ENCODE measurements at regions not wholly inside any gene's neighbourhood (a gene's known extent, or its start where the extent isn't known, plus 50 kb on each side); places are given as distances from the start of the nearest gene placed in this dataset.

- no peak for DNase-seq
Observed at GRCh38 chr14:61941421-61942150, 179.4 kb downstream of the SNAPC1 start.

DNA sequence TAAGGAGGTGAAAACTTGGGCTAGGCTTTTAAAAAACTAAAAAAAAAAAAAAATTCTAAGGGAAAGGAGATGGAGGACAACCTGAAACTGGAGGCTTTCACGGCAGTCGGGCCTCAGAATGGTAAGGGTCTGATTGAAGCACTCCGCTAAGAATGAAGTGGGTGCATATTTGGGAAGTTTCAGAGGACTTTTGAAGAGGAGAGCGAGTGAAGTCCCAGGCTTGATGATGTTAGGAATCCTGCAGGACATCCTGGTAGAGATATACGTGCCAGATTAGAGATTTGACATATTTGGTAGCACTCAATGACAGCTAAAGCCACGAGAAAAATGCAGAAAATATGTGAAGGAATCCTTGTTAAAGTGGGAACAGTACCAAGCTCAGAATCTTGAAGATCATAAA is 186.2 kb downstream of the SNAPC1 start:
- no peak for DNase-seq

DNA sequence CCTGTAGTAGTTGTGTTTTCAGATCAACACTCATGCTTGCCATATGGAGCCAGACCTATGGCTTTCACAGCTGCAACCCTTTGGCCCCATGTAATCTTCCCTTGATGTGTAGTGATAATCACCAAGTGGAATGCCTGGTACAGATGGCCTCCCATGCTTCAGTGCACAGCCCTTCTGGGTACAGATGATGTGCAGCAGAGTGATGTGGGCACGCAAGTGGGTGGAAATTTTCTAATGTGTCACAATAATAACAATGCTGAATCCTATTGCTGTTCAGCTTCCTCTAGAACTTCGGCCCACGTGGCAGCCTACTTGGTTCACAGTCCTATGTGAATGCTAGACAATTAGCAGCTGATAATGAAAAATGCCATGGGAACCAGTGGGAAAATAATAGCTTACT is 188.1 kb downstream of the SNAPC1 start:
- DNase-seq, result no peak

DNA sequence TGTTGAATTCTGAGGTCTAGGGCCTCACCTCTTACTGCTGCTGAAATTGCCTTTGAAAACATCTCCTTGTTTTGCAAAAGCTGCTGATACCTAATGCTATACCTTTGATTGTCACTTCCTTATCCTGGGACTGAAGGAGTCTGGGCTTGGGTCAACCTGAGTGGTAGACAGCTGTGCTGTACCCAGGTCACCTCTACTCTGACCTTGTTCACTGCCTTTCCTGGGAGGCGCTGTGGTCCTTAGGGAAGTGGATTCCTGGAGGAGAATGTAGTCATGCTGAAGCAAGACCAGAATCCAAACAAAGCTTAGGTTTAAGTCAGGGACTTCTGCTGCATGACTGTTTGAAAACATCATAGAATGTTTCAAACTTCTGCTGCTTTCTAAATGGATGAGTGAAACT is 191.4 kb downstream of the SNAPC1 start:
- no peak for DNase-seq

GRCh38 chr14:61954306-61954705 is 192.1 kb downstream of the SNAPC1 start:
- no peak for DNase-seq

- DNase-seq, result no peak
Observed at GRCh38 chr14:61956517-61956916, 194.3 kb downstream of the SNAPC1 start.

GRCh38 chr14:61959348-61959747 is 197.1 kb downstream of the SNAPC1 start:
- DNase-seq, result no peak

- DNase-seq, result no peak
Observed at GRCh38 chr14:61961369-61961768, 199.1 kb downstream of the SNAPC1 start.

- DNase-seq, result no peak
Observed at GRCh38 chr14:61963926-61964325, 201.7 kb downstream of the SNAPC1 start.

DNA sequence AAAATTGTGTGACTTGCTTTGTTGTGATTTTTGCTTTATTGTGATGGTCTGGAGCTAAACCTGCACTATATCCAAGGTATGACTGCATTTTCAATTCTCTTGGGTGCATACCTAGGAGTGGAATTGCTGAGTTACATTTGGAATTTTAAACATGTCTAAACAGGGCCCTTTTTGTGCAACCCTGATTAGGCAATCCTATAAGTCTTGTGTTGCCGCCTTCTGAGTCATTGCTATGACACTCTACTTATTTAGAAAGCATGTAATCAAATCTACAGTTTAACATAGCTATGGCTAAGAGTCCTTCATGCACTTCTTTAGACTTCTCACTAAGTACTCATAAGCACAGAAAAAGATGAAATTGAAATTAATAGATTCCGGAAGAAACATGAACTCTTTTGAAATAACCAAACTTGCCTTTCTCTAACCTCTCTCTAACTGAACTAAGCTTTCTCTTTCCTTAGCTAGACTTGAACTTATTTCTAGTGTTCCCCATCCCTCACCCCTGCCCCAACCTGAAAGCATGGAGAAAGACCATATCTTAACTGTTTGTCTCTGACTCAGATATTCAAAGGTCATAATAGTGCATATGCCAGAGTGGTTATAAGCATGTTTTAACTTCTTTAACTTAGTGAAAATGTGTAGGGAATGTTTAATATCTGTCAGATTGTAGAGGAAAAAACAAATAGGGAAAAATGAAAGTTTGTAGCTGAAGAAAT is 203.0 kb downstream of the SNAPC1 start:
- DNase-seq, result no peak

- no peak for DNase-seq
Observed at GRCh38 chr14:61968207-61968606, 206.0 kb downstream of the SNAPC1 start.

DNA sequence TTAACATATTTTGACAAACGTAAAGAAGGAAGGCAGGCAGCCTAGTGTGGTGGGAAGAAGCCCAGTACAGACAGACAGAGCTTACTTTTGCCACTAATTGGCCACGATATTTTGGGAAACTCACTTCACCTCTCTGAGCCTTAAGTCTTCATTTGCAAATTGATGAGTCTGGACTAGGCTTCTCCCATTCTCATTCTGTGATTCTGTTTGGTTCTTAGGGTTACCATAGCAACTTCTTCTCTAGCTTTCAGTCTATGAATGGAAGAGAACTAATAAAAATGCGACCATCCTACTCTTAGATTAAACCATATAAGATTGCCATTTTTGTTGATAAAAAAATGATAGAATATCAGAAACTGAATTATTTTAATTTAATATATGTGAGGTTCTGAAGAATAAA is 210.5 kb downstream of the SNAPC1 start:
- DNase-seq, result no peak

- no peak for DNase-seq
Observed at GRCh38 chr14:61973981-61974380, 211.8 kb downstream of the SNAPC1 start.

GRCh38 chr14:61977217-61977616 is 215.0 kb downstream of the SNAPC1 start:
- no peak for DNase-seq

GRCh38 chr14:61988240-61988639 is 226.0 kb downstream of the SNAPC1 start:
- DNase-seq, result no peak

- DNase-seq, result no peak
Observed at GRCh38 chr14:61992139-61992538, 229.9 kb downstream of the SNAPC1 start.

DNA sequence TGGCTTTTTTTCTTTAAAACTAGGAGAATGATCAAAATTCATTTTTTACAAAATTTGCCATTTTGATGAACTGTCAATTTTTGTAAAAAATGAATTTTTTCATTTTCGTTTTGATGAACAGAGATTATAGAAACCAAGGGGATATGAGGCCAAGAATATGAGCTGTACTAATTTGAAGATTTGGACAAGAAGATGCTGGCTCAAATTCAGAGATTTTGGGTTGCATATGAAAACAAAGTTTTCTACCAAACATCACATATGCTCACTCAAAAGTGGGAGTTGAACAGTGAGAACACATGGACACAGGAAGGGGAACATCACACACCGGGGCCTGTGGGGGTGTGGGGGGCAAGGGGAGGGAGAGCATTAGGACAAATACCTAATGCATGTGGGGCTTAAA is 230.7 kb downstream of the SNAPC1 start:
- DNase-seq, result no peak

- no peak for DNase-seq
Observed at GRCh38 chr14:61994589-61994988, 232.4 kb downstream of the SNAPC1 start.

- DNase-seq, result no peak
Observed at GRCh38 chr14:61996753-61997152, 234.5 kb downstream of the SNAPC1 start.

DNA sequence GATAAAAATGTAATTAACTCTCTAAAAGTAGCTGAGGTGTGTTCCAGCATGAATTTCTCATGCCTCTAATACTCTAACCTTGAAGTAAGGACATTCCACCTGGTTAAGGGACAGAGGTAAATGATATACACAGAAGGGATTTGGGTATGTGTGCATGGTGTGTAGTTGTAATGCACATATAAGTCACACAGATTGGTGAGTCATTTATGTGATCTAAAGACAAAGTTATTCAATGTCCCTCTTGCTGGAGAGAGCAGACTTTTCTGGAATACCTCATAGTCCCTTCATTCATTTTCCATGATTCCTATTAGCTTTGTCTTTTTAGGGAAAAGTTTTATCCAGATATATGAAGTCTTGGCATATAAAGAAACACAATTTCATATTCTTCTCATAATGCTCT is 234.9 kb downstream of the SNAPC1 start:
- no peak for DNase-seq

DNA sequence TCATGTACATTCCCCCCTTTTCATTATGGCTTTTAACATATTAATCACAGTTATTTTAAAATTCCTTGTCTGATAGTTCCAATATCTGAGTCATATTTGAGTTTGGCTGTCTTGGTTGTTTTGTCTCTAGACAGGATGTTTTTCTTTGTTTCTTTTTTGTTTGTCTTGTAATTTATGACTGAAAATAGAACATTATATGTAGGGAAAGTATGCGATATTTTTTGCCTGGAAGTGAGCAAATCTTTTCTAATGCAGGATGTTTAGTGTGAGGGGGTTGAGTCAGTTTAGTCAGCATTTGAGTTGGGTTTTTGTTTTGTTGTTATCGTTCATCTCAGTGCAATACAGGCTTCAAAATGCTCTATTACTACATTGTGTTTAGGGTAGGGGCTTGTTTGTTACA is 239.7 kb downstream of the SNAPC1 start:
- DNase-seq, result no peak

- DNase-seq, result no peak
Observed at GRCh38 chr14:62002642-62003041, 240.4 kb downstream of the SNAPC1 start.

DNA sequence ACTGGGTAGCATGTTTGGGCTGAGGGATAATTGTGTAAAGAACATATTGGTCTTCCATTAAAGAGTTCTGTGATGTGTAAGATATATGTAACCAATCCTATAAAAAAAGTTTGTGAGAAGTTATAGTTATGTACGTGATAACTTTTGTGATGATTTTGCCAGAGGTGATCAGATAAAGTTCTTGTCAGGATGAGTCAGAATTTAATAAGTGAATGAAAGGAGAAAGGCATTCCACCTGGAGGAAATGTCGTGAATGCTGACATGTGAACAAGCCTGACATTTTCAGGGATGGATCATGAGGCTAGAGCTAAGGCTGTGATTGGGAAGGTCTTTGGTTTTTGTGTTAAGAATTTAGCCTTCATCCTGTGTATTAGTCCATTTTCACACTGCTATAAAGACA is 241.5 kb downstream of the SNAPC1 start:
- no peak for DNase-seq

- DNase-seq, result no peak
Observed at GRCh38 chr14:62006116-62006731, 244.0 kb downstream of the SNAPC1 start.

Measured in left kidney (tissue), 1 donor.